ENCODE measurements at regions not wholly inside any gene's neighbourhood (a gene's known extent, or its start where the extent isn't known, plus 50 kb on each side); places are given as distances from the start of the nearest gene placed in this dataset.

DNA sequence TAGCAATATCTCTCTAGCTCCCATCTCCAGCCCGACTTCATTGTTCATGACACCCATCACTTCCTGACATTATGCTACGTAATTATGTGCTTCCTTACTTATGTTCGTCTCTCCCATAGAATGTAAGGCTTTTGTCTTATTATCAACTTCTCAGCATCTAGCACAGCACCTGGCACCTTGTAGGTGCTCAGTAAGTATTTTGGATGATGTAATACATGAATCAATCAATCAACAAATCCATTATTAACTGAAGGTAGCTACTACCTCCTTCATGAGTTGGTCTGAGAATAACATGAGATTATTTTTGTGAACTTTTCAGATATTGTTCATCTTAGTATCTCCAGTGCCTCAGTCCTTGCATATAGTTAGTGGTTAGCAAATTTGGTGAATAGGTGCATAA is 109.3 kb downstream of the EN1 start:
- DNase-seq = no peak

- peak; percentile 12 for DNase-seq
These were observed 109.8 kb downstream of the EN1 start for GRCh38 chr2:118737684-118738083.

GRCh38 chr2:118732432-118732831 is 115.0 kb downstream of the EN1 start:
- DNase-seq = no peak

DNA sequence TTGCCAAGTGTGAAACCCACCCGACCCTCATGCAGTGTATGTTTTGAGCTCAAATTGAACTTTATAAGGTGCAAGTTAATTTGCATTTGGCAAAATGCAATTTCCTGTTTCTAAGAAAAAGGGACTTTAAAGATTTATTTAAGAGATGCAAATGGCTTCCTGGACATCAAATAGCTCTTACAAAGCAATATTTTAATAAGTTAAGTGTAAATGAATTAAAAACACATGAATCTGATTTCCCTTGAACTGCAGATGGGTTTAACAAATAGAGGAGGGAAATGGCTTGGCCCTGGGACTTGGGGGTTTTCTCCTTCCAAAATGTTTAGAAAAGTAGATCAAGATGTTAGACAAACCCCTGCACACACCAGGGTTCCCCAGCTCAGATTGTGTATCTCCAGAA is 116.0 kb downstream of the EN1 start:
- DNase-seq = no peak

GRCh38 chr2:118730405-118730804 is 117.0 kb downstream of the EN1 start:
- no peak for DNase-seq

DNA sequence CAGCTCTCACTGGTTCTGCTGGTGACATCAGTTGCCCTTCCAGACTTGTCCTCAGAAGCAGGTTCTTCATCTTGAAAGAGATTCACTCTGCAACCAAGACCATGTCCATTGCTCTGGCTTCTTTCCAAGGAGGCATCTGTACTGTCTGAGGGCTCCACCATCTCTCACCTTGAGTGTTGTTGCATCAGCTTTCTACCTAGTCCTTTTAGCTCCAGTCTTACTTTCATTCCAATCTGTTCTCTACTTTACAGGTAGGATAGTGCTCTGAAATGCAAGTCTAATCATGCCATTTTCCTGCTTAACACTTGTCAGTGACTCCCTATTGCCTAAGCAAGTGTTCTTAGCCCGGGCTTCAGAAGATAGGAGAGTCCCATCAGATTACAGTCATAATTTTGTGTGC is 117.7 kb downstream of the EN1 start:
- DNase-seq = no peak

DNA sequence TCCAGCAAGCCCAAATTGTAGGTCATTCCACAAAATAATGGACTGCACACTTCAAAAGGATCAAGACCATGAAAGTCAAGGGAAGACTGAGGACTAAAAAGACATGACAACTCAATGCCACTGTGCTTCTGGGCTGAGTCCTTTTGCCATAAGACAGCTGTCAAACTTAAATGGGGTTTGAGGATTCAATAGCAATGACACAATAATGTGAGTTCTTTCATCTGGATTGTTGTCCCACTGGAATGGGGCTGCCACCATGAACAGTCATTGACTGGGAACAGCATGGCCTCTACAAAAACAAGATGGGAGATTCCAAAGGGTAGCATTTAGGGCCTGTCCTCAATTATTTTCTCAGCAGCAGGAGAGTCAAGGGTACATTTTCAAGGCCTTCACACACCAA is 118.5 kb downstream of the EN1 start:
- DNase-seq = no peak

GRCh38 chr2:118726821-118727220 is 120.6 kb downstream of the EN1 start:
- DNase-seq = no peak

DNA sequence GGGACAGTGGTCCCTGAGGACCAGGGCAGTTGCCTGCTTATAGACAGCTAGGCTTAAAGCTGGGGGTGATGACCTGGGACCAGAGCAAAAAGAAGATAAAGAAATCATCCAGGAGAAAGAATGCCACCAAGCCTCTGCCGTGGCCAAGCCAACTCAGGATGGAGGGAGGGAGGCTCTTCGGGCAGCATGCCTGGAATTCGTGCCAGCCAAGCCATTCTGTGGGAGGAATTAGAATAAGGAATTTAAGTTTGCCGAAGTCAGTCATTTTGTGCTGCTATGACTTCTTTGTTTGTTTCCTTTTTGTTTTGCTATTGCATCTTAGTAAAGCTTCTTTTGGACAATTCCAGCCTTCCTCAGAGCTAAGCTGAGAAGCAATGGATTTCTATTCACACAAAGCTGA is 124.1 kb downstream of the EN1 start:
- DNase-seq = no peak

- no peak for DNase-seq
These were observed 124.5 kb downstream of the EN1 start for GRCh38 chr2:118722976-118723375.

DNA sequence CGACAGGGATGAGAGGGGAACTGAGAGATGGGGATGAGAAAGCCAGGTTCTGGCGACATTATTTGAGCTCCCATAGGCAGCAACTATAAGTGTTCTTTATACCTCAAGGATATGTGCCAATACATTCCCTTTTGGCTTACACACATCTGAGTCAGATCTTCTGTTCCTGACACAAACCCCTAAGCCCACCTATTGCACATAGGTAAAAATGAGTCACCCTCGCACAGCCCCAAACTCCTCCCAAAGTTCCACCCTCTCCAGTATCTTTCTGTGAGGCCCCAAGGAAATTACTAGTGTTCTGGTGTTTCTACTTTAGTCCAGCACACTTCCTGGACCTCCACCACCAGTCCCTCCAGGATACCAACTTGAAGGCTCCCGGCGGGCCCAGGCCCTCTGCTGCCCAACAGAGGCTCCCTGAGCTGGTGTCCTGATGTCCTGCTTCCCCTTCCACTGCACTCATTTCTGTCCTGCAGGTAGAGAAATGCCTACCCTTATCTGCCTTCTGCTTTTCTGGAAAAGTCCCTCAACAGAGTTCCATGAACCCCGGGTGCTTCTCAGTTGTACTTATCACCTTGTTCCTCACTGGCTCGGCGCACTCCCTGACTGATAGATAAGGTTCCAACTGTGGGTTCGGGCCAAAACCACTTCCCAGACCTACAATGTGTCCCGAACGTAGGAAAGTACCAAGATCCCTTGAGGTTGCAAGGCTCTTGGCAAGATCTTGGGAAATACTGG is 125.5 kb downstream of the EN1 start:
- DNase-seq = no peak

- no peak for DNase-seq
These were observed 126.6 kb downstream of the EN1 start for GRCh38 chr2:118720866-118721265.

- no peak for DNase-seq
These were observed 128.5 kb downstream of the EN1 start for GRCh38 chr2:118718921-118719320.

DNA sequence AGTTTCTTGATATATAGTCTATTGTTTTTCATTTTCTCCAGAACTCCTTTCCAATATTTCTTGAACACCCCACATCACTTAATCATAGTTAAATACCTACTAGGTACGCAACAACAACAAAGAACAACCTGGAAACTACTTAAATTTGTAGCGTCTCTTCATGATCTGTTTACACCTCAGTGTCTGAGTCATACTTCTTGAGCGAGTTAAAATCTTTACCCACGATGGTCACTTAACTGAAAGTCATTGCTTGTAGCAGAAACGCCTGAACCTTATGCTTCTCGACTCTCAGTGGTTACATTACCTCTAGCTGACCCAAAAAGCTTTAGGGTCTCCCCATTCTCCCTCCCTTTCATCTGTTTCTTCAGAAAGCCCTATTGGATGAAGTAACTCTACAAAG is 131.3 kb downstream of the EN1 start:
- DNase-seq = no peak

GRCh38 chr2:118714118-118714517 is 133.3 kb downstream of the EN1 start:
- DNase-seq = no peak

GRCh38 chr2:118711603-118712002 is 135.8 kb downstream of the EN1 start:
- no peak for DNase-seq

GRCh38 chr2:118710481-118710880 is 137.0 kb downstream of the EN1 start:
- no peak for DNase-seq

GRCh38 chr2:118709786-118710185 is 137.7 kb downstream of the EN1 start:
- DNase-seq = no peak

DNA sequence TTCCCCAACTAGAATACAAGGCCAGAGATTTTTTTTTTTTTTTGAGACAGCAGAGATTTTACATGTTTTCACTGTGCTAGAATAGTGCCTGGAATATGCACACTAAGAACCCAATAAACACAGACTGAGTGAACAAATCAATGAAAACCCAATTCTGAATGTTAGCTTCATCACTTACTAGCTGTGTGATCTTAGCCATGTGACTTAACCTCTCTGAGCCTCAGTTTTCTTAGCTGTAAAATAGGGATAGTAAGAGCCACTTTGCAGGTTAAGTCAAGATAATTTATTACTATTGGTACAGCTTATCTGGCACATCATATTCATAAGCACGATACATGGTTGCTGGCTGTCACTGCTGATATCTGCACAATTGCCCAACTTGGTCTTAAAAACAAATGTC is 140.6 kb downstream of the EN1 start:
- no peak for DNase-seq

DNA sequence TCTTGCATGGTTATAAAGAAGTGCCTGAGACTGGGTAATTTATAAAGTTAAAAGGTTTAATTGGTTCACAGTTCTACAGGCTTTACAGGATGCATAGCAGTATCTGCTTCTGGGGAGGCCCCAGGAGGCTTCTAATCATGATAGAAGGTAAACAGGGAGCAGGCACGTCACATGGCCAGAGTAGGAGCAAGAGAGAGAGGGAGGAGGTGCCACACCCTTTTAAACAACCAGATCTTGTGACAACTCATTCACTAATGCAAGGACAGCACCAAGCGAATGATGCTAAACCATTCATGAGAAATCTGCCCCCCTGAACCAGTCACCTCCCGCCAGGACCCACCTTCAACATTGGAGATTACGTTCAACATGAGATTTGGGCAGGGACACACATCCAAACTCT is 141.1 kb downstream of the EN1 start:
- no peak for DNase-seq

DNA sequence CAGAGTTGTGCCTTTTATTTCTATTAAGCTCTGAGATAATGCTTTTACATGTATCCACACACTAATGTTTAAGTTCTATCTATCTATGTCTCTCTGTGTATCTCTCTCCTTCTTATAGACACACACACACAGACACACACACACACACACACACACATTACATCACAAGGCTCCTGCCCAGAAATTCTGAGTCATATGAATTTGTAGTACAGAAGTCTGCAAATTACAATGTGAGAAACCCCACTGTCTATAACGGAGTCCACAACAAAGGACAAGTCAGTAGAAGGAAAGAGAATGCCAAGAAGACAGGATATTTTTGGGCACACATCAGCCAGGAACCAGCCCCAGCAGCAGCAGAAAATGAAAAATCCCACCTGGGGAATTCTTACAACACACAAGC is 142.4 kb downstream of the EN1 start:
- no peak for DNase-seq

- DNase-seq = no peak
These were observed 147.8 kb downstream of the EN1 start for GRCh38 chr2:118699447-118700175.

DNA sequence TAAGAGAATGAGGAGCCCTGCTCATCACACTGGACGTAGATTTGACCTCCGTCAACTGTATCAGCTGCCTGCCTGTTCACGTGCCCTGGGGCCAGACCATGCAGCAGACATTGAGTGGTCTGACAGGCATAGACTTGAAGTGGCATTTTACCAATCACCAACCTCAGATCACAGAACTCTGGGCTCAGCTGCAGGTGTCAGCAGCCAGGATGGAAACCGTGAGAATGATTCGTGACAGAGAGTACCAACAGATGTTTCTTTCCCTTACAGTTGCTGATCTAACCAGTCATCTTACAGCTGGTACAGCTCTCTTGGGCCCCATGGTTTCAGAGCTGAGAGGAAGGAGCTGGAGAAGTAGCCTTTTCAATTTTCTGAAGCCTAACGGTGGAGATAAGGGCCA is 148.9 kb downstream of the EN1 start:
- no peak for DNase-seq

- no peak for DNase-seq
These were observed 149.7 kb downstream of the EN1 start for GRCh38 chr2:118697781-118698180.
